HCEC 1CT (cell line): ENCODE measurements at regions not wholly inside any gene's neighbourhood (a gene's known extent, or its start where the extent isn't known, plus 50 kb on each side); places are given as distances from the start of the nearest gene placed in this dataset.

Experiments
- DNase-seq: peaks from one replicate; pipeline ENCODE4 v3.0.0-alpha.2; 2017

GRCh38 chr2:79327460-79327859 lies 167.9 kb upstream of the REG3A start:
- DNase-seq, result no peak

- DNase-seq, result no peak
These were observed 161.3 kb upstream of the REG3A start for GRCh38 chr2:79320871-79321270.

DNA sequence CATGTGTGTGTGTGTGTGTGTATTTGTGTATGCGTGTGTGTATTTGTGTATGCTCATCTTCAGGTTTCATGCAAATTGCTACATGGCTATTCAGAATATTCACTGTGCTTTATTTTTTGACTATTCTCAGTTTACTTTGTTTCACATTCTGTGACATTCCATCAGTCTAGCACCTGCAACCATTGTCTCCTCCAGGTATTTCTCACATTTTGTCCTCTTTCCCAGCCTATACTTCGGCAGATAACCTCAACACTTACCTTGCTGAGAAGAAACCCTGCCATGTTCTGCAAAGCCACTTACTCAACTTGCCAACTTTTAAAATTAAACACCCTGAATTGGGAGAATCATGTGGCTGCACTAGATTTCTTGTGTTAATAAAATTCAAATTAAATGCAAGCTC lies 135.4 kb upstream of the REG3A start:
- DNase-seq, result no peak

DNA sequence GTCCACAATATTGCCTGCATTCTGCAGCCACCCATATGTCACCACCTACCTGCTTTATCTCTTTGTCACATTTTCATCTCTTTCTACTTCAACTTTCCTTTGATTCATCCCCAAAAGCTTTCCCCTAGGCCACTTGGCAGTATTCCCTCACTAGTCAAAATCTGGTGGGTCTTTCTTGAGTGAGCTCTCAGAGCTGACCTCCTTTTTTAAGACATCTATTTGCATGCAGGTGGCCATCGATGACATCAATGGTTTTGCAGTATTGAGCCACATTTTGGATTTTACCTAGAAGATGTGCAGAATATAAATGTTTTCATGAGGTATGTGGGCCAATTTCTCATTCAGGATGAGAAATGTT lies 133.4 kb upstream of the REG3A start:
- DNase-seq, result no peak

GRCh38 chr2:79292239-79292957 lies 132.8 kb upstream of the REG3A start:
- DNase-seq, result no peak

DNA sequence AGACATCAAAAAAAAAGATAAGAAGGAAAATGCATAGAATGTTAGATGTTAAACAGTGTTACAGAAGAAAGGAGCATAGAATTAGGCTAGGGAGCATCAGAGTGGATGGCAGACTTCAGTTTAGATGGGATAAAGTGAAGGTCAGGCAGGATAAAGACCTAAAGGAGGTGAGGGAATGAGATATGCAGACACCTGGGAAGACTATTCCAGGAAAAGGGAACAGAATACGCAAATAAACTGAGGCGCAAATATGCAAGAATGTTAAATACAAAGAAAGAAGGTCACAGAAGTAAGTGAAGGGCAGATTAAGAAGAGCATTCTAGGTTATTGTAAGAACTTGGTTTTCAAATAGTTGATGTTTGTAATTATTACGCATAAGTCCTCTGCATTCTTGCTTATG lies 116.3 kb upstream of the REG3A start:
- no peak for DNase-seq

- DNase-seq, result no peak
These were observed 115.6 kb upstream of the REG3A start for GRCh38 chr2:79275197-79275596.

GRCh38 chr2:79272616-79273015 lies 113.1 kb upstream of the REG3A start:
- DNase-seq, result no peak

GRCh38 chr2:79271456-79271855 lies 111.9 kb upstream of the REG3A start:
- no peak for DNase-seq

DNA sequence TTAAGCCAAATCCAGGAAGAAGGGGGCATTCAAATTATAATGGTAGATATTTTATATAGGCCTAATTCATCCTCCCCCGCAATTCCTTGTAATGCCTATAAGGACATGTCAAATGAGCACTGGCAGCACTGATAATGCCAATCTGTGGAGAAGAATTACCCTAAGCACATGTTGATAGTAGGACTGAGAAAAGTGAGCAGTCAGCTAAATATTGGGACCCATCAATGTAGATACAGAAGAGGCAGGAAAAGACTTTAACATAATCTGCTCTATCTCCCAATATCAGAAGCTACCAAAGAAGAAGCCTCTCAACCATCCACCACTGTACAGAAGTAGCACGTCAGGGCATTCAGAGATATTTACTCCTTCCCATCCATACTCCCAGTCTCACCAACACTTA lies 101.3 kb upstream of the REG3A start:
- DNase-seq, result no peak

DNA sequence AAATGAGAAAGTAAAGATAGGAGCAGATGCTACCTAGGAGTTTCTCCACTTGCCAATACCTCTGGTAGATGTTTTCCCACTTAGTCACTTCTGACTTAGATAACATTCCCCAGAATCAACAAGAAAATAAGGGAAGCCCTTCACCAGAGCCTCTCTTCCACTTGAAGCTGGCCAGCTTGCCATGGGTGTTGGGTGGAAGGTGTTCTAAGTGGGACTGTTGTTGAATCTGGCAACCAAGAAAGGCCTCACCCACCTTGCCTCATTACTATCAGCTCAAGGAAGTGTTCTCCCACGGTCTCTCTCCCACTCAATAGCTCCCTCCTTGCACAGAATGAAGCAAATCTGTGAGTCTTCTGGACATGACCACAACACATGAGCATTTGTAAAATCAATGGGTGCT lies 100.4 kb upstream of the REG3A start:
- DNase-seq, result no peak

DNA sequence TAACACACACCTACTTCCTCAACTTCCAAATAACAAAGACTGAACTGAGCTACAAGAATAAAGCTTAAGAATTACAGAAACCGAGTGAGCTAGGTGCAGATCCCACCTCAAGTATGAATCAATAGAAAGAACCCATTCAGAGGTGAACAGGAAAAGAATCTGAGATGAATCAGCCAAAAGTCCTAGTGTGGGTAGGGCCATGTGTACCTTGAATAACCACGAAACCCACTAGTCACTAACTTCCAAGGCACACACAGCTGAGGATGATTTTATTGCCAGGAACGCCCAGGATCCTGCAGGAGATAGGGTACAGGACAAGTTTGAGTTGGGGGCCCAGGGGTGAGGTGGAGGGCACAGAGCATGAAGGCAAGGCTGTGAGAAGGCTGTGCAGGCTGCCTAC lies 99.7 kb upstream of the REG3A start:
- no peak for DNase-seq

DNA sequence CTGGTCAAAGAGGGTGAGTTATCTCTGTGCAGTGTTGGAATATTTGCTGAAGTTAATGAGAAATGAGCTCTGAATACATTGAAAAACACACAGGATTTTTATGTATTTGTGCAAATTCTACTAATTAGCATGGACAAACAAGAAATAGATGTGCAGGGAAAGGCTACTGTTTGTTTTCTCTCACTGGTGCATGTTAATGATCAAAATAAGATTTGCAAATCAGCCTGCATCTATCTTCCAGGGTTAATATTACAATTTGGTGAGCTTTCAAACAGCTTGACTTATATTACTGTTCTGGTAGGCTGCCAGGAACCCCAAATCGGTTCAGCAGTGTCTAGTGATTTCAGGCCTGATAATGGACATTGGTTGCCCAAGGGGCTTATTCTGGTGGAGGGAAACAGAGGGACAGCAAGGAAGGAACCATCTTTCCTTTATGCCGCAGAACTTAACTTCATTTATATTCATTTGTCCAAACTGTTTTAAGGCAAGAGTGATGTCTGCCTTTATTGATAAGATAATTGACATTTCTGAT lies 93.8 kb upstream of the REG3A start:
- no peak for DNase-seq

DNA sequence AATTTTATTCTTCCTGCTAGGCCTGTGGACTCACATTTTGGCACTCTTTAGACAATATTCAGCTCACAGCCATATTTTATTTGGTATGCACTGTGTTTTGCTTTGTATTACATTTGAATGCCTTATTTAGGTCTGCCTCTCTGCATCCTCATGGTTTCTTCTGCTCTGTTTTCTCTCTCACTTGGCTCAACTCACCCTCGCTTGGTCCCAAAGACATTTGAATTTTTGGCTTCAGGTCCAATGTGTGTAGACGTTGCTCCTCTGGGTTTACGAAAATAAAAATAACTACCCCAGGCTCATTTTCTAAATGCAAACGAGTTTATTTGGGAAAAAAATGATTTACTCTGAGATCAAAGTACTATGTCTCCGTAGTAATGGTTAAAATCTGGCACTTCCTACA lies 91.1 kb upstream of the REG3A start:
- DNase-seq, result no peak

DNA sequence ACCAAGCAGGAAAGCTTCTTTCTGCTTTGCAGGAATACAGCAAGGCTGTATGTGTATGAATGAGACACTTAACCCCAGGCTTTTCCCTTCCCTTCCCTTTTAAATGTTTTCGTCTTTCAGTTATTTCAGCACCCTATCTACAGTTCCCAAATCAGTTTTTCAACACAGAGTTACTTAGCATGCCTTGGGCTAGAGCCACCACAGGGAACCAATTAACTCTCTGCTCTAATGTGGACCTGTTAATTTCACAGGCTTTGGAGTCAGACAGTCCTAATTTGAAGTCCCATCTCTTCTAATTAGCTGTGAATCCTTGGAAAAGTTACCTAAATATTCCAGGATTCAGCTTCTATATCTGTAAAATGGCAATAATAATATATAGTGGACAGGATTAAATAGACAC lies 89.2 kb upstream of the REG3A start:
- no peak for DNase-seq

DNA sequence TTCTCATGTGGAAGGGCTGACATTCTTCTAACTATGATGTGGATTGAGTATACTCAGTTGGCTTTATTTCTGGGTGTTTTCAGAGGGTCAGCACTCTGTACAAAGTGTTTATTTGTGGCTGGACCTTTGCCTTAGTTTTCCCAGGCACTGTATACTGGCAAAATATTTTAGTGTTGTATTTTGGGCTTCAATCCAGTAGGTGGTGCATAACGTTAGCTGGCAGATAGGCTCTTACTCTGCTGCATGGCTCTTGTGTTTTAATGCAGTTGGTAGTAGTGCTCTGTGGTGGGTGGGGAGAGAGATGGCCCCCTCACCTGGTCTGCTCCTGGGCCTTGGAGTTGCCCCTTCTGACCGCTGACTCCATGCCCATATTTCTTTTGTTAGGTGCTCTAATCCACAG lies 75.6 kb upstream of the REG3A start:
- no peak for DNase-seq

GRCh38 chr2:79223539-79223938 lies 64.0 kb upstream of the REG3A start:
- no peak for DNase-seq

- DNase-seq, result peak; percentile 16
These were observed 59.9 kb upstream of the REG3A start for GRCh38 chr2:79219383-79219988.

GRCh38 chr2:79210274-79210917 lies 50.8 kb upstream of the REG3A start:
- no peak for DNase-seq
